CD4-positive, alpha-beta T cell treated with Interleukin-6 at 100 ng/mL for 8 hours (primary cell): ENCODE measurements at regions not wholly inside any gene's neighbourhood (a gene's known extent, or its start where the extent isn't known, plus 50 kb on each side); places are given as distances from the start of the nearest gene placed in this dataset.
A peak's percentile ranks its signal among the peaks of the same experiment; 100 is the strongest.

Experiments
- DNase-seq: peaks from one replicate; pipeline ENCODE4 v3.0.0-alpha.2; 2020; ENCODE audit warnings: mixed read lengths, low spot score

DNA sequence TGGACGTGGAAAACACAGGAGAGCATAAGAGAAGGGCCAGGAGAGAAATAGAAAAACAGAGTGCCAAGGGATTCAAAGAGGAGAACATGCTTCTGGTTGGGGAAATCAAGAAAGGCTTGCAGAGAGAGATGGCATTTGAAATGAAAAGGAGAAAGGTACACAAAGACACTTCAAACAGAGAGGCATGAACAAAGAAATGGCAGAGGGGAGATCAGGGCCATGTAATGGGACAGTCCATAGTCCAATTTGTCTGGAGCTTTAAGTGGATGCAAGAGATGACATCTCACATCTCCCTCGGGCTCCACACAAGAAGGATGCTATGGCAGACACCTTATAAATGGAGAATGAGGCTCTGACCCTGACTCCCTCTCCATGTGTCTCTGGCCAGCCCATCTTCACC lies 331.1 kb downstream of the MLLT3 start:
- DNase-seq, result no peak

DNA sequence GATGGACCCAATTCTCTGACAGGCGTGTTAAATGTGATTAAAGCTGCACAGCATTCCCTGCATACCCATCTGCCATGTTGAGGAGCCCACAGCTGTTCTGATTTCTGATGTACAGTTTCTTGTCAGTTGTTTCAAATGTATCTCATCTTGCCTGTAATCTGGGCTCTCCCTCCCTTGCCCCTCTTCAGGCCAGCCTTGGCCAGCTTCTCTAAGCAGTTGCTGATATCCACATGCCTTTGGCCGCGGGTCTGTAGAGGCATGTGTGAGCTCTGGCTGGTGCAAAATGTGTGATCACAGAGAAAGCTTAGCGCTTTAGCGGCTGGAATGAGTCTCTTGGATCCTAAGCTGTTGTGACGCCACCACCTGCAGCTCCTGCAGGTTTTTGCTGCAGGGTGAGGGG lies 332.0 kb downstream of the MLLT3 start:
- no peak for DNase-seq

DNA sequence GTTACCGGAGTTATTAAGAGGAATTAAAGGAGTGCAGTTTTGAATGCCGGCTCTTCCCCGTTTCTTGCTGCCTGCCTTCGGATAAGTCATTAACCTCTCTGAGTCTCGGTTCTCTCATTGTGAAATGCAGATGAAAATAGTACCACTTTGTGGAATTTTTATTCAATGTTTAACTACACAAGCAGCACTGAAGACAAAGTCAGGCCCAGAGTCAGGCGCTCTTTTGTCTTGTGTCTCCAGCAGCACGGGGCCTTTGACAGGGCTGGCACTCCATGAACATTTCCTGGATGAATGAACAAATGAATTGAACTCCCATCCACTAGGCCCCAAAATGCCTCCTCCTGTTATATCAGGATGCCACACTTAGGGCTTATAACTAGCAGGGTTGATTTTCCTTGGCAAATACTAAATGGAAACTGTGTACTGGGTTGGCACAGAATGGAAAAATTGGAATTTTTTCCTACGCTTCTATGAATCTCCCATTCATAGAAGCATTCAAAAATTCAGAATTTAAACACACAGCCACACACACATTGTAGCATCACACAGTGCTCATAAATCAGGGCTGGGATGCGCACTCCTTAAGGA lies 332.8 kb downstream of the MLLT3 start:
- no peak for DNase-seq

DNA sequence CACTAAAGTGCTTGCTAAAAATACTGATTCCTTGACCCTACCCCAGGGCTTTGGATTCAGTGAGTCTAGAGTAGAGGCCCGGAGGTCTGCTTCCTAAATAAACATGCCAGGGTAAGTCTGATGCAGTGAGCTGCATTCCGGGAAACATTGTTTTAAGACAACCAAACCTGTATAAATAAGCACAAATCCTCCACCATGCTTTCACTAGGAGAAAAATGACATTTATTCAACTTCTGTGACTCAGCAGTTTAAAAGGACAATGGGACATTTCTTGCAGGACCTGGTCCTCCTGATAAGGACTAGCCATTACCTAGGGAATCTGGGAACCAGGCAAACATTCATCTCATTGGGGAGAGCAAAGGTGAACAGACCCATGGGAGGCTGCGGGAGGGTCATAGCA lies 335.3 kb downstream of the MLLT3 start:
- DNase-seq, result no peak

DNA sequence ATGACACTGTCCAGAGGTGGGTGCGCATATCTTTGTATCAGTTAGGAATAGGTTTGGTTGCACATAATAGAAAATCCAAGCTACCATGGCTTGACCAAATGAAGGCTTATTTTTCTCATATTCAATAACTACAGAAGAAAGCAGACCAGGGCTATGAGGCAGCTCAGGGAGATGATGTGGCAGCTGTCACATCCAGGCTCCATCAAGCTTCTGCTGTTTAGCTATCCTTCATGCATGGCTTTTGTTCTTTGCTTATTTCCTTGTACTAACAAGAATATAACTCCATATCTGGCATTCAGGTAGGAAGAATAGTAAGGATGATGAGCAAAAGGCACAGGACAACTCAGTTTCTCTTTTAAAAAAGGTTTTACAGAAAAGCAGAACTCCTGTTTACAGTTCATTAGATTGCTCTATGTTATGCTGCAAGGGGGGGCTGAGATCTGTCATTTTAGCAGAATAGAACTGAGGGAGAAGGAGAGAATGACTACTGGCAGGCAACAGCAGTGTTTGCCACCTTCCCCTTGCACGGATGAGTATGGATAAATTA lies 336.1 kb downstream of the MLLT3 start:
- no peak for DNase-seq

DNA sequence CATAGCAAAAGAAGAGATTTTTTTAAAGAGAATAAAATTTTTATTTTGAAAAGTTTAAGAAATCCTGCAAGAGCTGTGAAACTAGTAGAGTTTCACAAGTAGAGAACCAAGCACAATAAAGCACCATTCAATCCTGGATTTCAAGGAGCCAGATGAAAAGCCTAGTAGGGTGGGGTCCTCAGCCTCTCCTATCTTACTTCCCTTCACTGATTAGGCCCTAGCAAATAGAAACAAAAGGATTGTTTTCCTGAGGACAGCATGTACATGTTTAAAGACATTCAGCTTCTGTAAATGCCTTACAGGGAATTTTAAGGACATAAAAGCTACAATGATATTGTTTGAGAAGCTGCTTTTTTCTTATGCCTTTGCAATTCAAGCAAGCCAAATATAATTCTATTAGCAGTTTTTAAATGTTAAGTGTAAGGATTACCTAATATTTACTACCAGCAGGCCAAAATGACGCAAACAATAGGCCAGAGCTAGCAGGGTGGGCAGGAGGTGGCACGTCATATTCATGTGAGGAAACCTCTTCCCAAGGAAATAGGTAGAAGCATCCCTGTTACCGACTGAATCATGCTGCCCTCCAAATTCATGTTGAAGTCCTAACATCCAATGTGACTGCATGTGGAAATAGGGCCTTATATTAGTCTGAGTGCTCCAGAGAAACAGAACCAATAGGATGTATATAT lies 337.6 kb downstream of the MLLT3 start:
- no peak for DNase-seq

DNA sequence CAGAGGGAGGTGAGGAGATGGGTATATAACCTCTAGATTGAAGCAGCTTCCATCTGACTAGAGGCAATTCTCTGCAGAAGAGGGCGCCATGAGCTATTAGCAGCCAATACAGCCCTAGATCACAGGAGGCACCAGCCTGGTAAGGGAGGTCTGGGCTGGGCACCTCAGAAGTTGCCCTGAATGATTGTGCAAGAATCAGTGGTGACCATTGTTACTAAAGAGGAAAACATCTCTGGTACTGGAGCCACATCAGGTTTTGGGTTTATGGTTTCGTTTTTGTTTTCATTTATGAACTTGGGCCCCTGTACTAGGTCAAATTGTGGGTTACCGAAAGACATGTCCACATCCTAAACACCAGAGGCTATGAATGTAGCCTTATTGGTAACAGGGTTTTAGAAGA lies 342.0 kb downstream of the MLLT3 start:
- DNase-seq, result no peak

DNA sequence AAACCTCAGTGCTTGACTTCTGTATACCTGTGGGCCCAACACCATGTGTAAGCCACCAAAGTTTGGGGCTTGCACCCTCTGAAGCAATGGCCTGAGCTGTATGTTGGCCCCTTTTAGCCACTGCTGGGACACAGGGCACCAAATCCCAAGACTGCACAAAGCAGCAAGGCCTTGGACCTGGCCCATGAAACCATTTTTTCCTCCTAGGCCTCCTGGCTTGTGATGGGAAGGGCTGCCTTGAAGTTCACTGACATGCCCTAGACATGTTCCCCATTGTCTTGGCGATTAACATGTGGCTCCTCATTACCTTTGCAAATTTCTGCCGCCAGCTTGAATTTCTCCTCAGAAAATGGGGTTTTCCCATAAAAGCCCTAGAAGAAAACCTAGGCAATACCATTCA lies 345.5 kb downstream of the MLLT3 start:
- no peak for DNase-seq

DNA sequence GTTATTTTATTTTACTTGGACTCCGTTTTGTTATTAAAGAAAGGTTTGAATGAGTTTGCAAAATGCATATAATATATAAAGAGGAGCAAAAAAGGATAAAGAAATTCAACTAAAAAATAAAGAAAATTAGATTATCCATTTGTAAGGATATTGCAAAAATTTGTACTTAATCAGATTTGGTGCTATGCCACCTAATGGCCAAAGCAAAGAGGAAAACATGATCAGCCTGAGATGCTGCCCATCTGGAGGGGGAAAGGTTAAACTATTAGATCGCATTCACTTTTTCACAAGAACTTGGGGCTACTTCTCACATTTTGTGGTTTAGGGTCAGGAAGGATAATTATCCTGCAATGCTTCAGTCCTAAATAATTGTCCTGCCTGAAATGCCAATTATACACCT lies 350.6 kb downstream of the MLLT3 start:
- DNase-seq, result no peak

DNA sequence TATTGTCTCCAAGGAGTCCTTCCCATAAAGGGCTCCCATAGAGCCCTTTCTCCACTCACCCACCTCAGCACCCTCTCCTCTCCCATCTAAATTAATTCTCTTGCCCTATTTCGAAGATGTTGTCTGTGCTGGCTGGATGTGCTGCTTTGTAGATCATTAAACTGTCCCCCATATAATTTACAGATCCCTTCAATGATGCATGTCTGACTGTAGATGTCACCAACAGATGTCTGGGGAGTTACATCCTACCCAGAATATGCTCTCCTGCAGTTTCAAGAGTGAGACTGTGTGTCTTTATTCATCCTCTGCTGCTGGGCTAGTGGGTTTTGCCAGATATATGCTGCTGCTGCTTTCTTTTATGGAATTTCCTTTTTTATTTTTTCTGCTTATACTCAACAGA lies 351.2 kb downstream of the MLLT3 start:
- no peak for DNase-seq

DNA sequence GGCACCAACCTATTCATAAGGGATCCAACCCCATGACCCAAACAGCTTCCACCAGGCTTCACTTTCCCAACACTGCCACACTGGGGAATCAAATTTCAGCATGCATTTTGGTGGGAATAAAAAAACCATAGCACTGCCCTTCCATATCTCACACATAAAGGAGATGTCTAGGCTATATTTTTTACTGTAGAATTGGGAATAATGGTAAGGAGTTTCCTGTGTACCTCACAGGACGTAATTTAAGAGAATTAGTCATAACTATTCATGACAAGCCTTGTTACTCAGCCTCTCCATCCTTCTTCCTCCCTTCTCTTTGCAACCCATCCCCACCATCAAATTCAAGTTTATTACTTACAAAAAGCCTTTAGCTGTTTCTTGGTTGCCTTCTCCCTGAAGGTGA lies 352.1 kb downstream of the MLLT3 start:
- no peak for DNase-seq

DNA sequence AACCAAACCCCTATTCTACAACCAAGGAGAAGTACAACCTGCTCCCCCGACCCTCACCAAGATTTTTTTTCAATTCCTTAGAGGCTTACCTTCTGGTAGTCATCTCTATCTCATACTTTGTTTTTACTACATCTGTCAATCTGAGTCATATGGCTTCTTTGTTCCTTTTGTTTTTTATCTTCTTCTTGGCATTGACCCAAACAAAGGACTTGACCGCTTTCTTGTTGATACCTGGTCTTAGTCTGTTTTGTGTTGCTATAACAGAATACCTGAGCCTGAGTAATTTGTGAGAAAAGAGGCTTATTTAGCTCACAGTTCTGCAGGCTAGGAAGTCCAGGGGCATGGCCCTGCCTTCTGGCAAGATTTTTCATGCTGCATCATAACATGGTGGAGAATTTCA lies 352.7 kb downstream of the MLLT3 start:
- no peak for DNase-seq

DNA sequence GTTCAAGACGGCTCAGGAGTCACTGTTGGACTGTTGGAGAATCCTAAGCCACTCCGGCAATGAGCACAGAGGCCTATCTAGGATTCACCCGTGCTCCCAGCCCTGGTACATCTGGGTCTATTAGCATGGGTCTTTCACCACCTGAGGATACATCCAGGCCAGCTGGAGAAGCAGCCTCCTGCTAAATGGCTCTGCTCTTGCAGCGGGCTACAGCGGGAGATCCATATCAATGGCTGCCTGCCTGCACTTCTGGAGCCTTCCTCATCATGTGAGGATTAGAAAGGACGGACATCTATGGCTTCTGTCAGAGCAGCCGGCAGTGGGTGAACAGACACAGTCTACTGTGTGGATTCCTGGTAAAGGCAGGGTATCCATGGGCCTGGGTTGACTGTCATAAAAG lies 357.4 kb downstream of the MLLT3 start:
- DNase-seq, result no peak

DNA sequence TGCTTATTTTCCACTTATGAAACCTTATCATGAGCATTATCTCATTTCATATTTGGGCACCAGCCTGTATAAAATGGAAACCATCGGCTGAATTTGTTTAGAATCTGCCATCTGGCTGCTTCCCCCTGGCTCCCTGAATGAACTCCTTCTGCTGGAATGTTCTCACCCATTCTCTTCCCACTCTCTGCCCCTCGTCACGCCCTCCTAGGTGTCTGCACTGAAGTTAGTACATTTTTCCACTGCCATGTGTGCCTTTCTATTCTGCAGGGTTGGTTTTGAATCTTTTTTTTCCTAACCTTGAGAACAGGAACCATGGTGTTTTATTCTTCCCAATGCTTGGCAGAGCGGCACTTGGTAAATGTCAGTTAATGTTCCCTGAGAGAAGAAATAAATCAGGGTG lies 359.7 kb downstream of the MLLT3 start:
- DNase-seq, result no peak

DNA sequence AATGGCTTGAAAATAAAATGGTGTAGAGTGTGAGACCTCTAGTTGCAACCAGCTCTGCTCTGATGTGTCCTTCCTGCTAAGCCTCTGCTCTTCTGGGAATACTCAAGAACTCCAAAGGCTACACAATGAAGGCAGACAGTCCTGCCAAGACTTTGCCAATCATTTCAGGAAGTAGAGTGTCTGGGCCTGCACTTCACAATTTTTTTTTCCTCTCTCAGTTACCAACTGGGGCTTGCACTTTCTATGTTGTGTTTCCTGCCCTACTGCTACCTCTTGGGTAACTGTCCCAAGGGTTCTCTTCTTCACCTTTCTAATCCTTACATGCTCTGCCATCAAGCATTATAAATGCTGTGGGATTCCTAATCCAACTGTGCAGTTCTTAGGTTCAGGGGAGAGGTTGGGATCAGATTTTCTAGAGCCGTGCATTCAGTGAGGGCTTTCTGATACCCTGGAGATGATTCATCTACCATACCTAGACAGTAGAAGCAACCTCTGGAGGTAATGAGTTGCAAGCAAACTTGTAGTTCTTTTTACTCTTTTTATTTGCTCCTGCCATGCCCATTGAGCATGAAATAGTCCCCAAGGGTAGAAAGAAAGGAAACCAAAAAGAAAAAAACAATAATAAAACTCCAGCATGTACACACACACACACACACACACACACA lies 365.9 kb downstream of the MLLT3 start:
- DNase-seq, result no peak

DNA sequence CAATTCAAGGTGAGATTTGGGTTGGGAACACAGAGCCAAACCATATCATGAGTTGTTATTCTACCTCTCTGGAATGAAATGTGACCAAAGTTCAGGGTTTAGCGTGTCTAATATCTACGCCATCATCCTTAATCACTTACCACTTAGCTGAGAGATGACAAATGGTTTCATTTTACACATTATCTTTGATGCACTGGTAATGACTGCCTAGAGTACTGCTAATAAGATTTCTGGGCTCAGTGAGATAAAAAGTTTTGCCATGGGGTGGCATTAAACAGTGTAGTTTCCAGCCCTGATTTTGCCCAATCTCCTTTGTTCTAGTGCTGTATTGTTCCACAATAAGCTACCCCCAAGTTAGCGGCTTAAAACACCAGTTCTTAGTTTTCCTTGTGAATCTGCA lies 367.2 kb downstream of the MLLT3 start:
- no peak for DNase-seq

DNA sequence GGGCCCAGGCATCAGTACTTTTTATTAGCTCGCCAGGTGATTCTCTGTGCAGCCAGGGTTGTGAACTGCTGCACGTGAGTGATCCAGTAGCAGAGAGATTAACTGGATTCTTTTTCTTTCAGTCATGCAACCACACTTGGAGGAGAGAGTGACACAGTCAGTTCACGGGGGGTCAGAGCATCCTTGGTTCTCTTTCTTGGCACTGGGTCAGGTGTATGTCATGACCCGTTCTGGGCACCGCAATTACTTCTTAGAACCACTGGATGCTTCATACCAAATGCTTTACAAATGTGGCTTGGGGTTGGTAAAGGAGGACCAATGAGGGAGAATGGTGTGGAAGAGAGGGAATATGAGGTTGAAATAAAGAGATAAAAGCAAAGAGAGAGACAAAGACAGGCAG lies 368.7 kb downstream of the MLLT3 start:
- no peak for DNase-seq

DNA sequence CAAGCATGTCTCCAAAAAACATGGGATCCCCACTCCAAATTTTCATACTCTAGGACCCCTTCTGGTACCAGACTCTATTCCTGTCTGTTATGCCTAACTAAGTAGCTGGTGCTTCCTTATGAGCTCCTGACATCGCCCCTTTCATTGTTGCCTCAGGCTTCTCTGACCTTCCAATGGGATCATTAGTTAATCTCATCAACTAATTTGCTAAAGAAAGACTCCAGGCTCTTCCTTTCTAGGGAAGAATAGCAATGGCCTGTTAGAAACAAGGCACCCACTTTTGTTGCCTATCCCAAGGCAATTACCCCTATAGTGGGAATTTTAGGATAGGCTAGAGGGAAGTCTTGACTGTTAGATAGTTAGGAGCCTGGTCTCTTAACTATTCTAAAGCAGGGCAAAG lies 369.5 kb downstream of the MLLT3 start:
- DNase-seq, result no peak

DNA sequence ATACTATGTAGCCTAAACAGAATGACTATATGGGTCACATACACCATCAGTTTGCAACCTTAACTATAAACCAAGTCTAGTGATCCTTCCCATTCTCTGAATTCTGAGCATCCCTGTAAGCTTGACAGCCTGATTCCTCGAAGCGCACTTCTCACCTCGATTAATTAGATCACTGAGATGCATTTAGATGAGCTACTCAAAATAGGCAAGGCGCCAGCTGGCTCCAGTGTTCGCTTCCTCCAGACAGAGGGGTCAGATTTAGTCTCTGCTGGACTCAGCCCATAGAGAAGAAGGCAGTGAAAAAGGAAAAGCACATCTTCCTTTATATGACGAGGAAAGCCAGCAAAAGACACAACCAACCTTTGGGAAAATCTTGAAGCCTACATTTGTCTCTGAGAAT lies 371.5 kb downstream of the MLLT3 start:
- DNase-seq, result no peak

DNA sequence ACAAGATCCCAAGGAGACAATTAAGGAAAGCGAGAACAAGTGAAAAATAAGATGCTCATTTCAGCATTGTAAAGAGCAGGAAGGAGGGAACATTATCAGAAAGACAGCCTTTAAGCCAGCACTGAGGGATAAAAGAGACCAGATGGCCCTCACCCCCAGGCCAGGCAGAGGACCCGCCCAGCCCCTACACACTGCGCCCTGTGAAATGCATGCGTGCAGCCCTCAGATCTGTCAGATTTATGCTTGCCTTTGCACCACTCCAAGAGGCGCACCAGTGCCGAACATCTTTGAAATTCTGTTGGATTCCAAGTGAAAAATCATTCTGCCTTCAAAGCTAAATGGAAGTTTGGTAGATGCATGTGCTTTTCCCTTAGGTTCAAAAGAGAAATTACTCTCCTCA lies 378.0 kb downstream of the MLLT3 start:
- DNase-seq, result no peak

DNA sequence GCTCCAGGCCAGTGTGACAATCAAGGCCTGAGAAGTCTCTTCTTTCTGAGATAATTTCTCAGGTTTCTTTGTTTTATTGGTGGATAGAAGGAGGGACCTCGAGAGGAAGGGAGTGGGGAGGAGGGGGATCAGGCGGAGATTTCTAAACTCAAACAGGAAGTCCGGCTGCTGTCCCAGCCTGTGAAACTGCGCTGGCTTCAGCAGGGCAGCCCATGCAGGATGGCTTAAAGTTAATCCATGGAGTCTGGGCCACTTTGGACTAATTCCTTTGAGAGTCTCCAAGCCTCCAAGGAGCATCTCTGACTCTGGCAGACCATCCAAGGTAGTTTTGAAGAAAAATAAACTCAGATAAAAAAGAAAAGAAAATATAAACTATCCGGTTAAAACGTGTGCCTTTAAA lies 378.5 kb downstream of the MLLT3 start:
- DNase-seq, result no peak

DNA sequence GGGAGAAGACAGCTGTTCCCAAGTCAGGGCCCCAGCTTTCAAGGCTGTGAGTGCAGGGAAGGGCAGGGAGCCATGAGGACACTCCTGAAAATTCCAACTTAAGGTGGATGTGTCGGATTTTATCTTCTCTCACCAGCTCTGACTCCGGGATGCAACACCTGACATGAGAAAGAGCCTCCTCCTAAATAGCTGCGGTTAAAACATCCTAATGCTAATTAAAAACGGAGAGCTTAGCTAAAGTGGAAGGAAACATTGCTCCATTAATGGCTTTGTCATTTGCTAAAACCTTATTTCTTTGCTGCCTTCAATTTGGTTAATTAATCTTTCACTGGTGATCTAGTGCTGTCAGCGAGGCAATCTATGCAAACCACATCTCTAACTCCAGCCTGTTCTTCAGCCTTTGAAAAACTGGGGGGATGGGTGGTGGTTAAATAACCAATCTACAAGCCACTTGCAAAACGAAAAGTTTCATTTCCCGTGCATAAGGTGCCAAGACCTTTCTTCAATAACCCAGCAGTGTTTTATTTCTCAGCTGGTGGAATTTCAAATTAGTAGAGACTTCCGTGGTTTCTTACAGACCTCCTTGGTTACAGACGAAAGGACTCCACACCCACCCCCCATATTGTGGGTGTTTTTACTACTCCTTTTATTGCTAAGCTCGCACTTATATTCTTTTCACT lies 379.6 kb downstream of the MLLT3 start:
- peak; percentile 77 for DNase-seq

DNA sequence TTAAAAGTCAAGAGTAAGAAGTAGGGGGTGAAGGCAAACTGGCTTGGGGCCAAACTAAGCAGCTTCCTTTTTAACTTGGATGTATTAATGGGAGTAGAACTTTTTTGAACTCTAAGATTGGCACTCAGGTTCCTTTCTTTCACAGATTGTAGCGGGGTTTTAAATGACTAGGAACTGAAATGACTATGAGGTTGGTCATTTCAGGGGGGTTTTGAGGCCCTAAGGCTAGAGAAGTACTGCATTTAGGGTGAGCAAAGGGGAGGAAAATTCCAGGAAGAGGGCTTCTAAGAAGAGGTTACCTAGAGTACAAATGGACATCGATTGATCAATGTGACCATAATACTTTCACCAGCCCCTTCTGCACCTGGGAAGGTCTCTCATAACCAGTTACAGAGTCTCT lies 381.8 kb downstream of the MLLT3 start:
- DNase-seq, result no peak
